ENCODE measurements at regions not wholly inside any gene's neighbourhood (a gene's known extent, or its start where the extent isn't known, plus 50 kb on each side); places are given as distances from the start of the nearest gene placed in this dataset.
"Not testable (repeated sequence)": the region's sequence is repeated elsewhere in the genome, so short reads cannot be mapped to it uniquely, and the experiment has no call there.

- DNase-seq (ENCODE audit: low read depth in 2 of 2), result no peak
Measured at GRCh38 chrX:42443267-42443666, 334.7 kb downstream of the PPP1R2C start.

GRCh38 chrX:42442745-42443144, 335.2 kb downstream of the PPP1R2C start:
- no peak for DNase-seq (ENCODE audit: low read depth in 2 of 2)

GRCh38 chrX:42437211-42437610, 340.8 kb downstream of the PPP1R2C start:
- DNase-seq (ENCODE audit: low read depth in 2 of 2), result no peak

GRCh38 chrX:42434458-42435166, 343.4 kb downstream of the PPP1R2C start:
- no peak for DNase-seq (ENCODE audit: low read depth in 2 of 2)

GRCh38 chrX:42432552-42432951, 345.4 kb downstream of the PPP1R2C start:
- no peak for DNase-seq (ENCODE audit: low read depth in 2 of 2)

GRCh38 chrX:42422961-42423360, 355.0 kb downstream of the PPP1R2C start:
- DNase-seq (ENCODE audit: low read depth in 2 of 2), result no peak

GRCh38 chrX:42420426-42420825, 357.5 kb downstream of the PPP1R2C start:
- no peak for DNase-seq (ENCODE audit: low read depth in 2 of 2)

GRCh38 chrX:42415636-42416035, 362.3 kb downstream of the PPP1R2C start:
- DNase-seq (ENCODE audit: low read depth in 2 of 2), result no peak

GRCh38 chrX:42414057-42414456, 363.9 kb downstream of the PPP1R2C start:
- DNase-seq (ENCODE audit: low read depth in 2 of 2), result no peak

GRCh38 chrX:42399632-42400024, 378.3 kb downstream of the PPP1R2C start:
- no peak for DNase-seq (ENCODE audit: low read depth in 2 of 2)

GRCh38 chrX:42398967-42399631, 378.9 kb downstream of the PPP1R2C start:
- DNase-seq (ENCODE audit: low read depth in 2 of 2), result no peak

- no peak for DNase-seq (ENCODE audit: low read depth in 2 of 2)
Measured at GRCh38 chrX:42396136-42396535, 381.8 kb downstream of the PPP1R2C start.

- DNase-seq (ENCODE audit: low read depth in 2 of 2), result no peak
Measured at GRCh38 chrX:42392846-42393245, 385.1 kb downstream of the PPP1R2C start.

GRCh38 chrX:42386681-42387080, 391.3 kb downstream of the PPP1R2C start:
- no peak for DNase-seq (ENCODE audit: low read depth in 2 of 2)

GRCh38 chrX:42385730-42386129, 392.2 kb downstream of the PPP1R2C start:
- no peak for DNase-seq (ENCODE audit: low read depth in 2 of 2)

- no peak for DNase-seq (ENCODE audit: low read depth in 2 of 2)
Measured at GRCh38 chrX:42384956-42385355, 393.0 kb downstream of the PPP1R2C start.

- no peak for DNase-seq (ENCODE audit: low read depth in 2 of 2)
Measured at GRCh38 chrX:42378857-42379256, 399.1 kb downstream of the PPP1R2C start.

- no peak for DNase-seq (ENCODE audit: low read depth in 2 of 2)
Measured at GRCh38 chrX:42375086-42375485, 402.9 kb downstream of the PPP1R2C start.

- DNase-seq (ENCODE audit: low read depth in 2 of 2), result no peak
Measured at GRCh38 chrX:42366181-42366580, 411.8 kb downstream of the PPP1R2C start.

GRCh38 chrX:42362219-42362618, 415.7 kb downstream of the PPP1R2C start:
- DNase-seq (ENCODE audit: low read depth in 2 of 2), result no peak

GRCh38 chrX:42342981-42343380, 419.6 kb upstream of the CASK start:
- not testable (repeated sequence) for DNase-seq (ENCODE audit: low read depth in 2 of 2)
